CD14-positive monocyte (primary cell): ENCODE measurements at regions not wholly inside any gene's neighbourhood (a gene's known extent, or its start where the extent isn't known, plus 50 kb on each side); places are given as distances from the start of the nearest gene placed in this dataset.

Experiments used
- DNase-seq, 3 donors: peaks; one replicate each; pipeline ENCODE4 v3.0.0-alpha.2; 2011 to 2022
- H2AFZ ChIP-seq: 2 replicates; pipeline ENCODE4 v1.6.0; 2012; ENCODE audit warnings: mild to moderate bottlenecking, low read depth, low read length, inconsistent platforms; ENCODE audit not compliant: insufficient read depth, poor library complexity, severe bottlenecking
- H3K27ac ChIP-seq, 2 donors: 1 replicate in 1 of 2; 2 replicates in 1 of 2; pipeline ENCODE4 v1.5.1; 2012 to 2013; ENCODE audit warnings: low read length in 2 of 2, control low read depth in 1 of 2, inconsistent platforms in 1 of 2, low read depth in 1 of 2, mild to moderate bottlenecking in 1 of 2
- H3K27me3 ChIP-seq, 2 donors: one replicate each; pipeline versions ENCODE4 v1.6.0 to v1.6.1; 2011 to 2013; ENCODE audit warnings: low read length in 2 of 2; ENCODE audit not compliant: control insufficient read depth in 2 of 2, insufficient read depth in 2 of 2
- H3K36me3 ChIP-seq, 2 donors: replicated peaks in 1 of 2; 1 replicate in 1 of 2; 2 replicates in 1 of 2; pipeline versions ENCODE4 v1.5.1 to v1.6.1; 2012 to 2013; ENCODE audit warnings: low read length in 2 of 2, control low read depth in 1 of 2, inconsistent platforms in 1 of 2, mild to moderate bottlenecking in 1 of 2; ENCODE audit not compliant: insufficient read depth in 2 of 2, control insufficient read depth in 1 of 2
- H3K4me1 ChIP-seq, 2 donors: 1 replicate in 1 of 2; 2 replicates in 1 of 2; pipeline versions ENCODE4 v1.5.1 to v1.6.1; 2012 to 2013; ENCODE audit warnings: low read length in 2 of 2, control low read depth in 1 of 2, inconsistent platforms in 1 of 2, mild to moderate bottlenecking in 1 of 2, moderate library complexity in 1 of 2; ENCODE audit not compliant: insufficient read depth in 2 of 2, control insufficient read depth in 1 of 2
- H3K4me2 ChIP-seq: replicated peaks from 2 replicates; pipeline ENCODE3; 2012; ENCODE audit warnings: low read length, moderate library complexity, mild to moderate bottlenecking; ENCODE audit not compliant: poor library complexity, severe bottlenecking; ENCODE audit errors: extremely low read depth
- H3K4me3 ChIP-seq, 3 experiments: fragments of 200-600 bp in 1 of 3; sonication (generic) in 1 of 3; replicated peaks in 1 of 3; 1 replicate in 2 of 3; 2 replicates in 1 of 3; pipeline ENCODE4 v1.5.1; 2011 to 2013; ENCODE audit warnings: low read length in 3 of 3, mild to moderate bottlenecking in 3 of 3, control low read depth in 2 of 3, low read depth in 2 of 3, inconsistent platforms in 1 of 3, moderate library complexity in 1 of 3
- H3K79me2 ChIP-seq: 2 replicates; pipeline ENCODE4 v1.6.0; 2012; ENCODE audit warnings: mild to moderate bottlenecking, control low read depth, inconsistent platforms, low read length, moderate library complexity; ENCODE audit not compliant: insufficient read depth
- H3K9ac ChIP-seq: 2 replicates; pipeline ENCODE4 v1.6.0; 2017; ENCODE audit warnings: low read length, mild to moderate bottlenecking; ENCODE audit not compliant: insufficient read depth, poor library complexity, severe bottlenecking
- H3K9me3 ChIP-seq, 2 donors: replicated peaks in 1 of 2; 1 replicate in 1 of 2; 2 replicates in 1 of 2; pipeline versions ENCODE4 v1.5.1 to v1.6.1; 2012 to 2013; ENCODE audit warnings: low read length in 2 of 2, control low read depth in 1 of 2; ENCODE audit not compliant: control insufficient read depth in 1 of 2, insufficient read depth in 1 of 2
- H4K20me1 ChIP-seq: 2 replicates; pipeline ENCODE4 v1.6.0; 2012; ENCODE audit warnings: mild to moderate bottlenecking, low read length, control low read depth, moderate library complexity; ENCODE audit not compliant: insufficient read depth
- H3K27ac Mint-ChIP-seq, 7 donors: one replicate each; pipeline ENCODE4 v1.8.0; 2020; ENCODE audit warnings: mild to moderate bottlenecking in 7 of 7, mixed read lengths in 7 of 7, moderate library complexity in 6 of 7, inconsistent platforms in 2 of 7
- H3K27me3 Mint-ChIP-seq, 3 donors: one replicate each; pipeline ENCODE4 v1.8.0; 2021 to 2022; ENCODE audit warnings: low read depth in 3 of 3, mild to moderate bottlenecking in 3 of 3, mixed read lengths in 3 of 3, moderate library complexity in 3 of 3, inconsistent platforms in 1 of 3
- H3K36me3 Mint-ChIP-seq, 2 donors: one replicate each; pipeline ENCODE4 v1.8.0; 2020; ENCODE audit warnings: mixed read lengths in 2 of 2, inconsistent platforms in 1 of 2, mild to moderate bottlenecking in 1 of 2
- H3K4me1 Mint-ChIP-seq: one replicate; pipeline ENCODE4 v1.8.0; 2020; ENCODE audit warnings: mild to moderate bottlenecking, mixed read lengths
- H3K4me3 Mint-ChIP-seq, 2 donors: one replicate each; pipeline ENCODE4 v1.8.0; 2020; ENCODE audit warnings: mild to moderate bottlenecking in 2 of 2, mixed read lengths in 2 of 2, moderate library complexity in 1 of 2
- H3K9me3 Mint-ChIP-seq, 7 donors: one replicate each; pipeline ENCODE4 v1.8.0; 2020 to 2022; ENCODE audit warnings: mixed read lengths in 7 of 7, mild to moderate bottlenecking in 6 of 7, moderate library complexity in 6 of 7, inconsistent platforms in 2 of 7
- WGBS: methylation state at CpG from one replicate; pipeline ENCODE4 v1.1.5; 2013; ENCODE audit warnings: missing lambda C conversion rate; ENCODE audit not compliant: insufficient coverage; 5-methylcytosine and 5-hydroxymethylcytosine counted together
- intact Hi-C, 2 donors: fragments of 100-400 bp; cut with micrococcal nuclease; formaldehyde crosslinking; loops; one replicate each; pipeline versions ENCODE4 v1.15.0 to v1.15.1; 2023
- TF ChIP-seq, protein P1 (sequence below): fragments of 200-600 bp; IDR thresholded peaks from one replicate; pipeline ENCODE4 v1.8.0; 2022; ENCODE audit warnings: antibody characterized with exemption, mild to moderate bottlenecking

DNA sequence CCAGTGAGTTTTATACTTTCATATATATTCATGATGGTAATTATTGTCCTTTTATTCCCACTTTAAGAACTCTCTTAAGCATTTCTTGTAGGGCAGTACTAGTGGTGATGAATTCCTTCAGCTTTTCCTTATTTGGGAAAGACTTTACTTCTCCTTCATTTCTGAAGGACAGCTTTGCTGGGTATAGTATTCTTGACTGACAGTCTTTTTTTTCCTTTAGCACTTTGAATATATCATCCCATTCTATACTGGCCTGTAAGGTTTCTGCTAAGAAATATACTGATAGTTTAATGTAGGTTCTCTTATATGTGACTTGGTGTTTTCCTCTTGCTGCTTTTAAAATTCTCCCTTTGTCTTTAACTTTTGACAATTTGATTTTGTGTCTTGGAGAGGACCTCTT lies 109.0 kb upstream of the FSTL4 start:
- Histone ChIP-seq H3K27me3 (peaks cover 0 to 2% of the 10 kb centered on the region in 2 donors), H4K20me1 (no peaks in the 10 kb centered on the region), H2AFZ (no peak overlapping the region), H3K4me1 (no peaks in the 10 kb centered on the region), H3K9ac (no peak overlapping the region), H3K9me3 (peaks cover 15 to 19% of the 10 kb centered on the region in 2 donors), H3K27ac (no peak overlapping the region), H3K36me3 (no peaks in the 10 kb centered on the region), H3K79me2 (no peaks in the 10 kb centered on the region), H3K4me3 (no peak overlapping the region), H3K4me2 (no peak overlapping the region)
- Mint-ChIP-seq H3K4me3 (no peak overlapping the region), H3K36me3 (no peaks in the 10 kb centered on the region), H3K4me1 (no peaks in the 10 kb centered on the region), H3K27ac (no peak overlapping the region), H3K9me3 (peaks cover 9 to 28% (median 16%) of the 10 kb centered on the region in 7 donors), H3K27me3 (peaks cover 4 to 7% (median 6%) of the 10 kb centered on the region in 3 donors)
- no peak for DNase-seq
- intact Hi-C loops: no loop called here
- TF ChIP-seq, protein P1, sequence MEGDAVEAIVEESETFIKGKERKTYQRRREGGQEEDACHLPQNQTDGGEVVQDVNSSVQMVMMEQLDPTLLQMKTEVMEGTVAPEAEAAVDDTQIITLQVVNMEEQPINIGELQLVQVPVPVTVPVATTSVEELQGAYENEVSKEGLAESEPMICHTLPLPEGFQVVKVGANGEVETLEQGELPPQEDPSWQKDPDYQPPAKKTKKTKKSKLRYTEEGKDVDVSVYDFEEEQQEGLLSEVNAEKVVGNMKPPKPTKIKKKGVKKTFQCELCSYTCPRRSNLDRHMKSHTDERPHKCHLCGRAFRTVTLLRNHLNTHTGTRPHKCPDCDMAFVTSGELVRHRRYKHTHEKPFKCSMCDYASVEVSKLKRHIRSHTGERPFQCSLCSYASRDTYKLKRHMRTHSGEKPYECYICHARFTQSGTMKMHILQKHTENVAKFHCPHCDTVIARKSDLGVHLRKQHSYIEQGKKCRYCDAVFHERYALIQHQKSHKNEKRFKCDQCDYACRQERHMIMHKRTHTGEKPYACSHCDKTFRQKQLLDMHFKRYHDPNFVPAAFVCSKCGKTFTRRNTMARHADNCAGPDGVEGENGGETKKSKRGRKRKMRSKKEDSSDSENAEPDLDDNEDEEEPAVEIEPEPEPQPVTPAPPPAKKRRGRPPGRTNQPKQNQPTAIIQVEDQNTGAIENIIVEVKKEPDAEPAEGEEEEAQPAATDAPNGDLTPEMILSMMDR: no peak

DNA sequence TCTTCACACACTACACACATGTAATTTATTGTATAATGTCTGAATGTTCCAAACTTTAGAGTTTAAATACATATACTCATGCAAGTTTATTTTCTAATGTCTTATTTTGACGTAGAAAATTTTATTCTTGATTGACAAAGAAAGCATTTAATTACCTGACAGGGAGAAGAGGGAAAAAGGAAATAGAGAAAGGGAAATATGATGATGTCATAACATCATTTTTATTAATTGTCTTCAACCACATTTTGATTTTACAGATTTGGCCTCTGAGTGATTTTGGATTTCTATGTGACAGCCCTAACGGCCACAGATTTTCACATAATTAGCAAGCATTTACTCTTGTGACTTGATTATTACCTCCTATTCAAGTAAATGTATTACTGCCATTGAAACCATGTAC lies 106.1 kb upstream of the FSTL4 start:
- H3K27me3 Mint-ChIP-seq: peaks cover 0 to 8% (median 1%) of the 10 kb centered on the region in 3 donors
- H3K36me3 ChIP-seq: no peaks in the 10 kb centered on the region
- intact Hi-C loops: no loop called here
- TF ChIP-seq, protein P1: no peak
- no peak for DNase-seq
- no peak overlapping the region for H3K9ac ChIP-seq
- no peak overlapping the region for H3K4me3 Mint-ChIP-seq
- H3K9me3 Mint-ChIP-seq: peaks cover 9 to 29% (median 16%) of the 10 kb centered on the region in 7 donors
- H3K4me3 ChIP-seq: no peak overlapping the region
- no peaks in the 10 kb centered on the region for H4K20me1 ChIP-seq
- no peaks in the 10 kb centered on the region for H3K79me2 ChIP-seq
- no peak overlapping the region for H2AFZ ChIP-seq
- WGBS: no CpG with 5 or more reads among the region's 2 CpGs
- peaks cover 0 to 2% of the 10 kb centered on the region in 2 donors for H3K27me3 ChIP-seq
- H3K4me1 Mint-ChIP-seq: no peaks in the 10 kb centered on the region
- no peak overlapping the region for H3K27ac Mint-ChIP-seq
- H3K27ac ChIP-seq: no peak overlapping the region
- no peak overlapping the region for H3K4me2 ChIP-seq
- no peaks in the 10 kb centered on the region for H3K36me3 Mint-ChIP-seq
- H3K4me1 ChIP-seq: no peaks in the 10 kb centered on the region
- H3K9me3 ChIP-seq: peaks cover 14 to 15% of the 10 kb centered on the region in 2 donors
